Stomach (tissue), 8 donors: ENCODE measurements at regions not wholly inside any gene's neighbourhood (a gene's known extent, or its start where the extent isn't known, plus 50 kb on each side); places are given as distances from the start of the nearest gene placed in this dataset.

Experiments
- DNase-seq, 2 donors: peaks; one replicate each; pipeline versions ENCODE4 v3.0.0 to v3.0.0-alpha.2; 2013 to 2019
- H3K27ac ChIP-seq, 5 donors: fragments of 200-600 bp in 4 of 5; sonication (generic) in 4 of 5; one replicate each; pipeline ENCODE4 v1.5.1; 2013 to 2019; ENCODE audit warnings: mild to moderate bottlenecking in 1 of 5, moderate library complexity in 1 of 5
- H3K27me3 ChIP-seq, 3 donors: fragments of 200-600 bp; sonication (generic); one replicate each; pipeline ENCODE4 v1.5.1; 2017 to 2019; ENCODE audit warnings: mixed run types in 1 of 3
- H3K36me3 ChIP-seq, 4 donors: fragments of 200-600 bp; sonication (generic); 1 replicate in 3 of 4; 2 replicates in 1 of 4; pipeline ENCODE4 v1.5.1; 2016 to 2019
- H3K4me1 ChIP-seq, 4 donors: fragments of 200-600 bp; sonication (generic); one replicate each; pipeline ENCODE4 v1.5.1; 2016 to 2019
- H3K4me3 ChIP-seq, 4 donors: fragments of 200-600 bp; sonication (generic) in 3 of 4; one replicate each; pipeline ENCODE4 v1.5.1; 2016 to 2019; ENCODE audit warnings: mild to moderate bottlenecking in 1 of 4
- H3K9me3 ChIP-seq, 4 donors: fragments of 200-600 bp; sonication (generic); one replicate each; pipeline ENCODE4 v1.5.1; 2016 to 2019
- EP300 ChIP-seq: sonication (generic); formaldehyde crosslinking; IDR thresholded peaks from one replicate; pipeline ENCODE4 v1.6.1; 2017; ENCODE audit warnings: antibody characterized with exemption
- POLR2A ChIP-seq, 4 donors: fragments of 450-650 bp; IDR thresholded peaks; one replicate each; pipeline ENCODE4 v1.6.1; 2016; ENCODE audit warnings: antibody characterized with exemption in 4 of 4, control low read depth in 2 of 4, mild to moderate bottlenecking in 1 of 4, moderate library complexity in 1 of 4
- POLR2AphosphoS5 ChIP-seq, 3 donors: sonication (generic); formaldehyde crosslinking; IDR thresholded peaks; one replicate each; pipeline ENCODE4 v1.6.1; 2016; ENCODE audit warnings: antibody characterized with exemption in 3 of 3
- WGBS, 5 donors: extraction: QIAGEN DNeasy Blood & Tissue Kit in 3 of 5; methylation state at CpG; one replicate each; pipeline versions ENCODE4 v1.1.5 to v1.1.7; 2013 to 2018; 5-methylcytosine and 5-hydroxymethylcytosine counted together
- intact Hi-C: fragments of 100-400 bp; cut with DNase I; formaldehyde crosslinking; loops from one replicate; pipeline ENCODE4 v1.15.1; 2023; ENCODE audit warnings: low total_unique reads
- TF ChIP-seq, protein P1 (sequence below), 7 experiments: fragments of 450-650 bp in 4 of 7; fragments of 200-600 bp in 3 of 7; sonication (generic) in 3 of 7; IDR thresholded peaks; one replicate each; pipeline ENCODE4 v1.5.1; 2016 to 2019; ENCODE audit warnings: antibody characterized with exemption in 7 of 7, control low read depth in 2 of 7, mild to moderate bottlenecking in 1 of 7
- donor health status: healthy with polysubstance abuse.
- donor health status: Bipolar disorder and iron deficiency.
- donor health status: healthy.

GRCh38 chr13:76106763-76107162, 470.6 kb downstream of the LMO7 start:
- no peaks in the 10 kb centered on the region for H3K27me3 ChIP-seq
- no peak for DNase-seq
- no peaks in the 10 kb centered on the region for H3K4me1 ChIP-seq
- TF ChIP-seq EP300: no peak
- no peak for TF ChIP-seq POLR2A (IDR thresholded peaks at IDR 0.05)
- TF ChIP-seq POLR2AphosphoS5 (IDR thresholded peaks at IDR 0.05): no peak
- TF ChIP-seq, protein P1, sequence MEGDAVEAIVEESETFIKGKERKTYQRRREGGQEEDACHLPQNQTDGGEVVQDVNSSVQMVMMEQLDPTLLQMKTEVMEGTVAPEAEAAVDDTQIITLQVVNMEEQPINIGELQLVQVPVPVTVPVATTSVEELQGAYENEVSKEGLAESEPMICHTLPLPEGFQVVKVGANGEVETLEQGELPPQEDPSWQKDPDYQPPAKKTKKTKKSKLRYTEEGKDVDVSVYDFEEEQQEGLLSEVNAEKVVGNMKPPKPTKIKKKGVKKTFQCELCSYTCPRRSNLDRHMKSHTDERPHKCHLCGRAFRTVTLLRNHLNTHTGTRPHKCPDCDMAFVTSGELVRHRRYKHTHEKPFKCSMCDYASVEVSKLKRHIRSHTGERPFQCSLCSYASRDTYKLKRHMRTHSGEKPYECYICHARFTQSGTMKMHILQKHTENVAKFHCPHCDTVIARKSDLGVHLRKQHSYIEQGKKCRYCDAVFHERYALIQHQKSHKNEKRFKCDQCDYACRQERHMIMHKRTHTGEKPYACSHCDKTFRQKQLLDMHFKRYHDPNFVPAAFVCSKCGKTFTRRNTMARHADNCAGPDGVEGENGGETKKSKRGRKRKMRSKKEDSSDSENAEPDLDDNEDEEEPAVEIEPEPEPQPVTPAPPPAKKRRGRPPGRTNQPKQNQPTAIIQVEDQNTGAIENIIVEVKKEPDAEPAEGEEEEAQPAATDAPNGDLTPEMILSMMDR (IDR thresholded peaks at IDR 0.05): no peak
- no peak overlapping the region for H3K4me3 ChIP-seq
- H3K36me3 ChIP-seq: no peaks in the 10 kb centered on the region
- WGBS, 5 donors: 0 to 52% (median 0%) methylated on average over 1 of the region's 1 CpG
- intact Hi-C loops: no loop called here
- H3K27ac ChIP-seq: no peak overlapping the region
- no peaks in the 10 kb centered on the region for H3K9me3 ChIP-seq

DNA sequence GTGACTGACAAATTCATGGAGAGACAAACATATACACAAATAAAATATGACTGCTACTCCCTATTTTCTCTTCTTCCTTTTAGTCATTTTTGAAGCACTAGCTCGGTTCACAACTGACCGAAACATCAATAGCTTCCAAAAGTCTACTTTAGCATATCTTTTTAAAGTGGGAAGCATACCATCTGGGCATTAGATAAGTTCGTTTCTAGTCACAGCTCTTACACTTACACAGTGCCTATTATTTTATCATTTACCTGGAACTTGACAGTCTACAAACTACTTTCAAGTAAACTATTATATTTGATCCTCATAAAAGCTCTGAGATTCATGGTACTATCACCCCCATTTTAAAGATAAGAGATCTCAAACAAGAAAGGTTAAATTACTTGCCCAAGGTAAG, 458.5 kb downstream of the LMO7 start:
- 58 to 76% (median 66%) methylated on average over 3 of the region's 3 CpGs for WGBS, 5 donors
- H3K27me3 ChIP-seq: no peaks in the 10 kb centered on the region
- H3K4me3 ChIP-seq: no peak overlapping the region
- intact Hi-C loops: no loop called here
- H3K36me3 ChIP-seq: no peaks in the 10 kb centered on the region
- H3K27ac ChIP-seq: no peak overlapping the region
- H3K4me1 ChIP-seq: no peaks in the 10 kb centered on the region
- no peak for DNase-seq
- no peaks in the 10 kb centered on the region for H3K9me3 ChIP-seq
- TF ChIP-seq POLR2AphosphoS5 (IDR thresholded peaks at IDR 0.05) (no peak), POLR2A (IDR thresholded peaks at IDR 0.05) (no peak), EP300 (no peak)
- TF ChIP-seq, protein P1 (IDR thresholded peaks at IDR 0.05): no peak

GRCh38 chr13:76091076-76091475, 454.9 kb downstream of the LMO7 start:
- Histone ChIP-seq H3K36me3 (no peaks in the 10 kb centered on the region), H3K4me1 (no peaks in the 10 kb centered on the region), H3K27me3 (no peaks in the 10 kb centered on the region), H3K27ac (no peak overlapping the region), H3K4me3 (no peak overlapping the region), H3K9me3 (peaks cover 0 to 20% (median 15%) of the 10 kb centered on the region in 4 donors)
- TF ChIP-seq POLR2A (IDR thresholded peaks at IDR 0.05): no peak
- TF ChIP-seq, protein P1 (IDR thresholded peaks at IDR 0.05): no peak
- no peak for TF ChIP-seq EP300
- TF ChIP-seq POLR2AphosphoS5 (IDR thresholded peaks at IDR 0.05): no peak
- intact Hi-C loops: no loop called here
- 54 to 68% (median 63%) methylated on average over 4 of the region's 4 CpGs for WGBS, 5 donors
- DNase-seq: no peak

DNA sequence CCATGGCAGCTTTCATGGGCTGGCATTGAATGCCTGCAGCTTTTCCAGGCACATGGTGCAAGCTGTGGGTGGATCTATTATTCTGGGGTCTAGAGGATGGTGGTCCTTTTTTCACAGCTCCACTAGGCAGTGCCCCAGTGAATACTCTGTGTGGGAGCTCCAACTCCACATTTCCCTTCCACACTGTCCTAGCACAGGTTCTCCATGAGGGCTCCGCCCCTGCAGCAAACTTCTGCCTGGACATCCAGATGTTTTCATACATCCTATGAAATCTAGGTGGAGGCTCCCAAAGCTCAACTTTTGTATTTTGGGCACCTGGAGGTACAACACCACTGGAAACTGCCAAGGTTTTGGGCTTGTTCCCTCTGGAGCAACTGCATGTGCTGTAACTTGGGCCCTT, 450.6 kb downstream of the LMO7 start:
- no peaks in the 10 kb centered on the region for H3K36me3 ChIP-seq
- intact Hi-C loops: no loop called here
- 79 to 100% (median 93%) methylated on average over 1 of the region's 1 CpG for WGBS, 5 donors
- no peak overlapping the region for H3K4me3 ChIP-seq
- H3K9me3 ChIP-seq: peaks cover 0 to 25% (median 16%) of the 10 kb centered on the region in 4 donors
- no peaks in the 10 kb centered on the region for H3K4me1 ChIP-seq
- no peaks in the 10 kb centered on the region for H3K27me3 ChIP-seq
- no peak for DNase-seq
- no peak overlapping the region for H3K27ac ChIP-seq
- TF ChIP-seq, protein P1 (IDR thresholded peaks at IDR 0.05): no peak
- TF ChIP-seq EP300 (no peak), POLR2AphosphoS5 (IDR thresholded peaks at IDR 0.05) (no peak), POLR2A (IDR thresholded peaks at IDR 0.05) (no peak)
